ENCODE measurements at regions not wholly inside any gene's neighbourhood (a gene's known extent, or its start where the extent isn't known, plus 50 kb on each side); places are given as distances from the start of the nearest gene placed in this dataset.

DNA sequence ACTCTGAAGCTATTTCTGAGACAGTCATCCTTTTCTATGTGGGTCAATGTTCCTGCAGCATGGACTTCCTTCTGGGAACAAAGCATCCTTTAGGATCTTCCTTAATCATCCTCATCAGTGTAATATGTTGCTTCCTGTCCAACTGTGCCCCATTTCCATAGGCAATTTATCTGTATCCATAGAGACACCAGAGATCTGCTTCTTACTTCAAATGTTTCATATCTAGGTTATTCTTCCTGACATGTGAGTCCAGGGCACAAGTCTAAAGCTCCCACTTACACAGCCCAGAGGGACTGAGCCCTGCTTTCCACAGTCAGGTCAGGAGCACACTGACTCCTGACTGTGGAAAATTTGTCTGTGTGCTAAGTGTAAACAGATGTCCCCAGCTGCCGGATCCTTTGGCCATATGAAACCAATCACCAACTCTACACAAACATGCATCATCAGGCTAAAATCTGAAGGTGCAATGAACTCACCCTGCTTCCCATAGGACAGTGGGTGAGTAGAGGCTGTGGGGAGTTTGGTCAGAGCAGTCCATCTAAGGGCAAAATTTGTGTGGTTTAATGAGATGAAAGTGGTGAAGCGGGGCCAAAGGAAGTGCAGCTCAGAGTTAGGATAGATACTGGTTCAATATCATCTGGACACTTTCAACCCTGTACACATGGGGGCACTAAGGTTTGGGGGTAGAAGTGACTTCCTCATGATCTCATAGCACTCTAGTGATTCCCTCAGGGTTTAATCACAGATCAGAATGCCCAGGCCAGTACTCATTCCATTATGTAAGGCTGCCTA lies 85.2 kb upstream of the TNC start:
- DNase-seq (ENCODE audit: low spot score in 2 of 2) (no peak), ATAC-seq (no peak)
- Mint-ChIP-seq H3K4me1 (peaks cover 6% of the 10 kb centered on the region), H3K4me3 (no peak overlapping the region), H3K27ac (no peak overlapping the region), H3K36me3 (no peaks in the 10 kb centered on the region), H3K9me3 (no peaks in the 10 kb centered on the region)

DNA sequence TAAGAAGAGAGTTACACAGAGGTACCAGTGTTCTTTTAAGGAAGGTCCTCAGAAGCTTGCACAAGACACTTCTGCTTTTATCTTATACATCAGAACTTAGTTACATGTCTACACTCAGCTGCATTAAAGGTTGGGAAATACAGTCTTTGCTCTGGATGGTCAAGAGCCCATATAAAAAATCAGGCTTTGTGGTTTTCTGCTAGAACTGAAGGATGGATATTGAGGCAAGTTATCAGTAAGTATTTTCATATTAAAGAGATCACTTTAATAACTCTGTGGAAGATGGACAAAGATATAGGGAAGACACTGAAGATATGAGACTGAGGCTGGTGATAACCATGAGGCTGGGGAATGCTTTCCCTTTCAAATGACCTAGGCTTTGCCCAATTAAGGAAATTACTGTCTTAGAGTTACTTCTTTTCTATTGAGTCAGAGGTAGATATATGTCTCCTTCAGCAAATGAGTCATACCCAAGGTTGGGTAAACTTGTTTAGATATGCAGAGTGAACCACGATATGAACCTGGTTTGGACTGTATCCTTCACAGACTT lies 87.0 kb upstream of the TNC start:
- no peaks in the 10 kb centered on the region for H3K36me3 Mint-ChIP-seq
- H3K9me3 Mint-ChIP-seq, result no peaks in the 10 kb centered on the region
- ATAC-seq (peak; percentile 81), DNase-seq (ENCODE audit: low spot score in 2 of 2) (no peak)
- peaks cover 11% of the 10 kb centered on the region for H3K4me1 Mint-ChIP-seq
- H3K4me3 Mint-ChIP-seq, result no peak overlapping the region
- H3K27ac Mint-ChIP-seq, result no peak overlapping the region

DNA sequence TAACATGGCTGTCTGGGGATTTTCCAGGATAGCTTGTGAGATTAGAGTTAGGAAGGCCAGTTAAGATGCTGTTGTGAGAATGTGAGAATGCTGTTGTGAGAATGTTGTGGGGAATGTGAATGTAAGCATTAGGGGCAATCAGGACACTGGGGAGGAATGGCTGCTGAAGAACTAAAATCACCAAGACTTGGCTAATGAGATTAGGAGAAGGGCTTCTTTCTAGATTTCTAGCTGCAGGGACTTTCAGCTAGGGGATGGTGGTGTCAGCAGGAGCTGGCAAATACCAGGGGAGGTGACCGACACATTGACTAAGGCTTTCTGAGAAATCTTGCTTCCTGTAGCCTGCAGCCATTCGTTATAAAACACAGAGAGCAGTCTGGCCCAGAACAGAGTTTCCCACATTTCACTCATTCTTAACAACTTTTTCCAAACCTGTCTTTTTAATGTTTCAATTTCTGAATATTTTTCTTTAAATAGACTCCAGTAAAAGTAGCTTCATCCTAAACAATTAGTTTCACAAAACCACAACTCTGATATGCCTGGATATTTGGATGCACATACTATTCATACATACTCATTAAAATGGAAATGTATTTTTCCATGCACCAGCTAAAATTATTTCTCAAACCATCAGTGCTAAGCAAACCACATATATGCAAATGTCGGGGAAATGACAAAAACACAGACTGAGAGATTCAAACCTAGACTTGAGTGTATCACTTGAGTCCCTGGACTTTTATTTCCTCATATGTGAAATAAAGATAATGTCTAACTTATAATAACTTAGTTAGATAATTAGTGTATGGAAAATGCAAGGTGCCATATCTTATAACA lies 89.3 kb upstream of the TNC start:
- Mint-ChIP-seq H3K36me3 (no peaks in the 10 kb centered on the region), H3K27ac (no peak overlapping the region), H3K4me1 (peaks cover 18% of the 10 kb centered on the region), H3K9me3 (no peaks in the 10 kb centered on the region), H3K4me3 (peak overlapping the region; percentile 2)
- DNase-seq (ENCODE audit: low spot score in 2 of 2) (no peak), ATAC-seq (peak; percentile 51)

DNA sequence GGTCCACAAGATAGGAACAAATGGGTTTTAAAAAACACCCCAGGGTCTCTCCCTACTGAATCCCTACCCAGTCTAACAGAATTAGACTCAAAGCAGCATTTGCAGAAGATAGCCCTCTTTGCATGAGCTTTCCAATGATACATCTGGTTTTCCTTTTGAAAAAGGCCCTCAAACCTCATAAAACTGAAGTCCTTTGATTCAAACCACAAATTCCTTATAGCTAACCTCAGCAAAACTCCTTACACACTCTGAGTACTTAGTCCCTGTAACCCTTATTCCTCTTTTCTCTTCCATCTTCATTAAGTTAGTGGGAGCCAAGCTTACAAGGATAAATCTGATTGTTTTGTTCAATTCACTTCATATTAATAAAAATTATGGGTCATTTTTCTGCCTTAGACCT lies 90.5 kb upstream of the TNC start:
- ATAC-seq (no peak), DNase-seq (ENCODE audit: low spot score in 2 of 2) (no peak)
- Mint-ChIP-seq H3K4me1 (peaks cover 18% of the 10 kb centered on the region), H3K9me3 (no peaks in the 10 kb centered on the region), H3K4me3 (no peak overlapping the region), H3K36me3 (no peaks in the 10 kb centered on the region), H3K27ac (no peak overlapping the region)

DNA sequence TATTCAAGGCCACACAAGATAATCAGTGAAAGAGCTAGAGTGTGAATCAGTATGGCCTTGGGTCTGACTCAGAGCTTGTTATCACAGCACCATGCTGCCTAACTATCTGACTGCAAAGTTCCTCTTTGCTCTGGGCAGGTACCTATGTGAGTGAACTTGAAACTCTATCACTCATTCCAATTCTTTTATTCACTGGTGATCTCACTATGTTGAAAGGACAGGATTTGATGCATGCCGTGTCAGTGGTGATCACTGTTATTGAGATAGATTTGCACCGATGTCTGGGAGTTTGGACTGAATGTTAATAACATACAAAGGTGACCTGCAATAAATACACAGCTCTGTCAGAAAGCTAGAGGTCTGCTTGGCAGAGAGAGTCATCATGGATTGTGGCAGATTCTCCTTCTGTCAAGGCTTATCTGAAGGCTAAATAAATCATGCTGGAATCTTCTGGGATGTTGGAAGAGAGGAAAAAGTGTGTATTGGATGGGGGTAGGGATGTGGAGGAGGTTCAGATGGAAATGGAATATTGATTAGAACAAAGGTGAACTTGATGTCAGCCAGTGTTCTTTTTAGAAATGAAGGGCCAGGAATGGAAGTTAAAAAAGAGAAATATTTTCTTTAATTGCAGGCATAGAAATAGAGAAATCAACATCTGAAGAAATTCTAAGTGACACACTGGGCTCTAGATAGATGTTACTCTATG lies 91.8 kb upstream of the TNC start:
- H3K9me3 Mint-ChIP-seq, result no peaks in the 10 kb centered on the region
- peak overlapping the region; percentile 33 for H3K27ac Mint-ChIP-seq
- H3K4me1 Mint-ChIP-seq, result peaks cover 18% of the 10 kb centered on the region
- H3K36me3 Mint-ChIP-seq, result no peaks in the 10 kb centered on the region
- no peak overlapping the region for H3K4me3 Mint-ChIP-seq
- ATAC-seq, result peak; percentile 94
- DNase-seq (ENCODE audit: low spot score in 2 of 2), result no peak

DNA sequence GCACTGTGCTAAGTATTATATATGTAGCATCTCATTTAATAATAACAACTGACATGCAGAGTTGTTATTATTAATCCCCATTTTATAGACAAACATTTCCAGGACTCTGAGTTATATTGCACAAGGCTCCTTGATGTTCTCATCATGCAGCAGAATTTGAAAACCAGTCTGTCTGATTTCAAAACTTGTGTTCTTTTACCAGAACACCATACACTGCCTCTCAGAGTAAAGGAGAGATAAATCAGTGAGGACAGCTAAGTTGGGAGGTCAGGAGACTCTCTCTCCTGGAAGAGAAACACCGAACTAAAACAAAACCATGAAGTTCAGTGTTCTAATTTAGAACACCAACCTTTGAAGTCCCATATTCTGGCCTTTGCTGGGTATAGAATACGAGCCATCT lies 92.7 kb upstream of the TNC start:
- Mint-ChIP-seq H3K4me3 (no peak overlapping the region), H3K4me1 (peaks cover 18% of the 10 kb centered on the region), H3K9me3 (no peaks in the 10 kb centered on the region), H3K27ac (no peak overlapping the region), H3K36me3 (no peaks in the 10 kb centered on the region)
- no peak for ATAC-seq
- no peak for DNase-seq (ENCODE audit: low spot score in 2 of 2)

DNA sequence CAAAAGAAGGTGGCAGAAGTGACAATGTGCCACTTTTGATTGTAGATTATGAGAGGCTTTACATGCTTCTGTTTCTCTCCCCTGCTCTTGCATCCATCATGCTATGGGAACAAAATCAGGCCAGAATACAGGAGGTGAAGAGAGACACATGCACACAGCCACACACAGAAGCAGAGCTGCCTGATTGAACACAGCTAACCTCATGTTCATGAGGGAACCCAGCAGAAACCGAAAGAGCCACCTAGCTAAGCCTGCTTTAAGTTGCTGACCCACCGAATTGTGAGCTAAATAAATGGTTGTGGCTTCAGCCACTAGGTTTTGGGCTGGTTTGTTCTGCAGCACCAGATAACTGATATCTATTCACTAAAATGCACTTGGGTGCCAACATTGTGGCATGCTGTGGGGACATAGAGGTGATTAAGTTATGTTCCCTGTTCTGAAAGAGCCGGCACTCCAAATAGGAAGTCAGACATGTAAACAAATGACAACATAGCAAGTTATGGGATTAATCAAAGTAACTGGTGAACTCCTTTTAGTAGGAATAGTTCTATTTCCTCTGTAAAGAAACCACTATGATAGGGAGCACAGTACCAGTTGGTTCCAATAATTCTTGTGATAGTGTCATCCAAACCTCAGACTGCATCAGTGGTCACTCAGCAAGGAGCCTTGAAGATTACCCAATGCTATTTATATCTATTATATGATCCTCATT lies 93.6 kb upstream of the TNC start:
- no peak for DNase-seq (ENCODE audit: low spot score in 2 of 2)
- Mint-ChIP-seq H3K4me3 (no peak overlapping the region), H3K9me3 (no peaks in the 10 kb centered on the region), H3K36me3 (no peaks in the 10 kb centered on the region), H3K27ac (no peak overlapping the region), H3K4me1 (peaks cover 18% of the 10 kb centered on the region)
- no peak for ATAC-seq

DNA sequence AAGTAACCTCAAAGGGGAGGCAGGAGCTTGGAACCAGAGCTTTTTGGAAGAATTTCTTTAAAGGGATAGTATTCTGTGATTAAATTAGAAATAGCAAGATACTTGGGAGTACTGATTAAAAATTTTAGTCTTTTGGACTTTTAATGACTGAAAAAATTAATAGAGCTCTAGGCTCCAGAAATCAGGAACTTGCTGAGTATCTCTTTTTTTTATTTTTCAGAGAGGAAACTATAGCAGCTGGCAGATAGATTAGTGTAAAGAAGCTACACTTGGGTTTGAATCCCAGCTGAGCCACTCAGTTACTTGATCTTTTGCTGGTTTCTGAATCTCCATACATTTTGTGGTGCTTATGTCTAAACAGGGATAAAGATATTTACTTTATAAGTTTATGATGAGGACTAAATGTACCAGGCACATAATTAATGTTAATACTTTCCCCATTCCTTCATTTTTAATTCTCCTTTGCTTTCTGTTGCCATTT lies 94.2 kb upstream of the TNC start:
- no peak overlapping the region for H3K27ac Mint-ChIP-seq
- H3K9me3 Mint-ChIP-seq, result no peaks in the 10 kb centered on the region
- no peak for DNase-seq (ENCODE audit: low spot score in 2 of 2)
- peaks cover 12% of the 10 kb centered on the region for H3K4me1 Mint-ChIP-seq
- no peak overlapping the region for H3K4me3 Mint-ChIP-seq
- H3K36me3 Mint-ChIP-seq, result no peaks in the 10 kb centered on the region
- ATAC-seq, result no peak

DNA sequence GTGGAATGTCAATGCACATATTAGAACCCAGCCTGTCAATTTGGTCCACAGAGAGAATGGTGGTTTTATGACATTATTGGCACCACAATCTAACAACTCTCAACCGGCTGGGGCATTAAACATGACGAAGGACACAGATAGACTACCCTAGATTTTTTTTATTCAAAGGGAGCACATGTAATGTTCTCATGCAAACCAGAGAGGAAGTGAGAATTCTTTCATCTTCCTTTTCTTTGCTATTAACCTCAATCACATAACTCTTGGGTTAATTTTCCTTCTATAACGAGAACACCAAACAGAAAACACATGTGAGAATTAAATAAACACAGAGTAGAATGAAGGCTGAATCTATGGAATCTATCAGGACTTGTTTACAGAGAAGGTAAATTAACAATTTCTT lies 94.9 kb upstream of the TNC start:
- ATAC-seq (no peak), DNase-seq (ENCODE audit: low spot score in 2 of 2) (no peak)
- no peaks in the 10 kb centered on the region for H3K36me3 Mint-ChIP-seq
- H3K4me1 Mint-ChIP-seq, result peaks cover 11% of the 10 kb centered on the region
- H3K27ac Mint-ChIP-seq, result no peak overlapping the region
- H3K4me3 Mint-ChIP-seq, result no peak overlapping the region
- H3K9me3 Mint-ChIP-seq, result no peaks in the 10 kb centered on the region

DNA sequence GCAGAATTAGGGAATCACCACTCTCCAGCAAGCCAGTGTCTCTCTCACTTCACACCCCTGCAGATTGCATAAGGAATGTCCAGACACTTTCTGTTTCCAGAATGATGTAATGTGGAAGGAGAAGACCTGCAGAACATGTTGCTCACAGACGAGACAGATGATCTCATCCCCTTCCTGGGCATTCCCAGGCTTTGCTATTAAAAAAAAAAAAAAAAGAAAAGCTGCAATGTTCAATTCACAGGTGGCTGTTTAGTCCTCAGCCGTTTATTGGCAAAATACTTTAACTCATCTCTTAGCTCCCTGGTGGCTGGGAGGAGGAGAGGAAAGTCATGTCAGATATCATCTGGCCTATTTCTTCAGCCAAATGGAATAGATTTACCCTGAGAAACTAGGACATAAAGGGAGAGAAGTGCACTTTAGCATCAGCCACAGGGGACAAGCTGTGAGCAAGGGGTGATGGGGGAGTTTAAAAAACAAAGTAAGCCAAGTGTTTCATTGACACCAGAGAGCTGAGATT lies 95.9 kb upstream of the TNC start:
- H3K36me3 Mint-ChIP-seq, result no peaks in the 10 kb centered on the region
- no peak overlapping the region for H3K4me3 Mint-ChIP-seq
- ATAC-seq (no peak), DNase-seq (ENCODE audit: low spot score in 2 of 2) (no peak)
- peaks cover 11% of the 10 kb centered on the region for H3K4me1 Mint-ChIP-seq
- no peaks in the 10 kb centered on the region for H3K9me3 Mint-ChIP-seq
- no peak overlapping the region for H3K27ac Mint-ChIP-seq

DNA sequence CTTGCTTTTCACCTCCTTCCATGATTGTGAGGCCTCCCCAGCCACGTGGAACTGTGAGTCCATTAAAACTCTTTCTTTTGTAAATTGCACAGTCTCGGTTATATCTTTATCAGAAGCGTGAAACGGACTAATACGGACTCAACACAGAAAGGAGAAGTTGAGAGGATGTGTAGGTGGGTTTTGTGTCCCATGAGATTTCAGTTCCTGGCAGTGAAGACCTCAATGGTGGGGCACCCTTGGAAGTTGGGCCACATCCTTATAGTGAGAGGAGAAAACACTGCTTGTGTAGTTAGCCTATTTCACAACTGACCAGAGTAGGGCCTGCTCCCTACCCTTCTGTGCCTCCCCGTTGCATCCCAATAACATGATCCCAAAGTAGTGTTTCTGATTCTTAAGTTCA lies 98.9 kb upstream of the TNC start:
- Mint-ChIP-seq H3K27ac (no peak overlapping the region), H3K9me3 (no peaks in the 10 kb centered on the region), H3K36me3 (no peaks in the 10 kb centered on the region), H3K4me3 (no peak overlapping the region), H3K4me1 (no peaks in the 10 kb centered on the region)
- DNase-seq (ENCODE audit: low spot score in 2 of 2) (no peak), ATAC-seq (no peak)

DNA sequence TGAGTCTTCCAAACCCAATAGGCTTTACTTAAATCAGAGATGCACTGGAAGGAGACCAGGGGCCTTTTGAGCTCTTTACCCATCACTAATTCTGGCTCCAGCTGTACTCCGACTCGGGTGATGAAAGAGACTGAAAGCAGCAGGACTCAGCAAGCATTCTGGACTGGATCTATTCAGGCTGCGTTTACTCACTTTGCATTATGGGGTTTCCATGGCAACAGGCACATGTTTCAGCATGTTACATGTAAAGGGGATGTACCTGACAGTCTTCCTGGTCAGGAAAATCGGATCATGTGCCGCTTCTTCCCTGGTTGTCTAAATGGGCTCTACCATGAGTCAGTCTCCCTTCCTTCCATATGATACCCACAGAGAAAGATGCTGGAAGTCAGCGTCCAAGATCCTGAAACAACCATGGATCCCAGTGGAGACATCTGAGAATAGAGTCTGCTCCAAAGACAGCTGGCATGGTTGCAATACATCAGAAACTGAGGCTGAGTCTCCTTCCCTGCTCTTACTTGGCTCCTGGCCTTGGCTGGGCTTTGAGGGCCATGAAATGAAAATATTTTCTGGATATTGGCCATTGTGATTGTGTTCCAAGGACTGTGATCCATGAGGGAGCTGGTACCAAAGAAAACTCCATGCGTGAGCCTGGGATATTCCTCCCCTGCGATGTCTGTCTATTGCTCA lies 102.5 kb upstream of the TNC start:
- no peak for ATAC-seq
- Mint-ChIP-seq H3K4me3 (no peak overlapping the region), H3K4me1 (no peaks in the 10 kb centered on the region), H3K27ac (no peak overlapping the region), H3K9me3 (no peaks in the 10 kb centered on the region), H3K36me3 (no peaks in the 10 kb centered on the region)
- DNase-seq (ENCODE audit: low spot score in 2 of 2), result no peak

DNA sequence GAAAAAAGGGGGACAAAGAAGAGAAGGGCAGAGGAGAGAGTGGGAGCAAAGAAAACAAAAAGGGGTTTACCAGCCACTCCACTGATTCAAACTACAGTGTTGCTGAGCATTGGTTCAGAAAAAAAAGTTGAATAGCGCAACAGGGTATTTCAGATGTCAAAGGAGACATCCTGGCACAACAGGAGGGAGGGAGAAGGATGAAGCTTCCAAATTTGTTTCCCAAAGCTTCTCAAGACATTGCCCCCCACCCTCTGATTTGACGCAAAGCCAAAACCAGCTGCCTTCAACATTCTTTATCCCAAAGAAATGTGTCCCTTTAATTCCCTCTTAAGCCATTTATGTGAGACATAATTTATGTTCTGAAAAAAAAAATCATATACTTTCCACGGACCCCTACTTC lies 105.5 kb upstream of the TNC start:
- DNase-seq (ENCODE audit: low spot score in 2 of 2), result no peak
- no peak for ATAC-seq
- Mint-ChIP-seq H3K9me3 (no peaks in the 10 kb centered on the region), H3K36me3 (no peaks in the 10 kb centered on the region), H3K4me3 (no peak overlapping the region), H3K4me1 (no peaks in the 10 kb centered on the region), H3K27ac (no peak overlapping the region)

DNA sequence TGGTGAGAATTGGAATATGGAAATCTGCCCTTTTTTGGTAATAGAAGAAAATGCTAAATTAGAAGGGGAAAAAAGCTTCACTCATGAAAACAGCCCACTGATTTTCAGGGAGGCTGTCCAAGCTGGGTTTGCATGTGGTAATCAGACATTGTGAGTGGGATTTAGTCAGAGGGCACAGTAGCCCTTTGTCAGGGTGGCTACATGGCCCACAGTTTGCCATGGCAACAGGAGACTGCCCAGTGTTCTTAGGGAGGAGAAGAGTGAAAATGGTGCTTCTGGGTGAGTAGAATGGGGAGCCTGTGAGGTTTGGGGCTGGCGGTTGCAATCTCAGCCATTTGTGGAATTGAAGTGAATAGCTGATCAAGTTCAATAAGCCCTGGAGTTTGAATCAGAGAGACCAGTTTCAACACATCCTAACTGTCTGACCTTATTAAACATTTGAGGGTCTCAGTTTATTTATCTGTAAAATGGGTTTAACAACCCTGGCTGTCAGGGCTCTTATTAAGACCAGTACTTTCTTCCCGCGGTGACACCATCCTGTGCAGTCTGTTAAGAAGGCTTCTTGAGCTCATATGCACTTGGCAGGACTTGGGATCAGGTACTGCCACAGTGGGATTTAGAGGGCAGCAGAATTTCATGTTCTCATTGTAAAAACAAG lies 107.6 kb upstream of the TNC start:
- ATAC-seq (no peak), DNase-seq (ENCODE audit: low spot score in 2 of 2) (no peak)
- Mint-ChIP-seq H3K4me3 (no peak overlapping the region), H3K9me3 (no peaks in the 10 kb centered on the region), H3K36me3 (no peaks in the 10 kb centered on the region), H3K27ac (no peak overlapping the region), H3K4me1 (no peaks in the 10 kb centered on the region)

All from stimulated activated effector memory CD8-positive, alpha-beta T cell treated with anti-CD3 and anti-CD28 coated beads, Interleukin-12 subunit alpha, Interleukin-12 subunit beta, amount 100 ng/mL, for 72 hours (primary cell).